Stomach (tissue), 4 donors: ENCODE measurements at regions not wholly inside any gene's neighbourhood (a gene's known extent, or its start where the extent isn't known, plus 50 kb on each side); places are given as distances from the start of the nearest gene placed in this dataset.

Source experiments
- CTCF ChIP-seq, 7 experiments: fragments of 450-650 bp in 4 of 7; fragments of 200-600 bp in 3 of 7; sonication (generic) in 3 of 7; IDR thresholded peaks; one replicate each; pipeline ENCODE4 v1.5.1; 2016 to 2019; ENCODE audit warnings: antibody characterized with exemption in 7 of 7, control low read depth in 2 of 7, mild to moderate bottlenecking in 1 of 7
- POLR2A ChIP-seq, 4 donors: fragments of 450-650 bp; IDR thresholded peaks; one replicate each; pipeline ENCODE4 v1.6.1; 2016; ENCODE audit warnings: antibody characterized with exemption in 4 of 4, control low read depth in 2 of 4, mild to moderate bottlenecking in 1 of 4, moderate library complexity in 1 of 4

GRCh38 chr11:79739591-79739990 lies 298.8 kb upstream of the TENM4 start:
- TF ChIP-seq POLR2A (IDR thresholded peaks at IDR 0.05) (no peak), CTCF (IDR thresholded peaks at IDR 0.05) (no peak)
